ENCODE measurements at regions not wholly inside any gene's neighbourhood (a gene's known extent, or its start where the extent isn't known, plus 50 kb on each side); places are given as distances from the start of the nearest gene placed in this dataset.

DNA sequence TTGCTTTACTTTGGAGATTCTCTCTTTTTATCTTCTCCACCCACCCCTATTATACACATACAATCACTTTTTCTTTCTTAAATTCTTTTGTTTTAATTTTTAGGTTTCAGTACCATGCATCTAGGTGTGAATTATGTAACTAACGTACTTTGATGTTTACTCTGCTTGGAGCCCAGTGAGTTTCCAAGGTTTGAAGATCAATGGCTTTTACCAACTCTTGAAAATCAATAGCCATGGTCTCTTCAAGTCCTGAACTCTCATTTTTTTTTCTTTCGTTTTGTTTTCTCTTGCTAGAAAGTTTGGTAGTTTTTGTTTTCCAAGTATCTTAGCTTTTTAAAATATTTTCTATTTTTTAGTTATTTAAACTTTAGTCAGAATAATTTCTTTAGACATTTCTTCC, 417.2 kb downstream of the ZBBX start:
- no peak overlapping the region for H3K27ac ChIP-seq (ENCODE audit: low read depth, low read length)
- no peak for DNase-seq (ENCODE audit: low read depth, low spot score)
- TF ChIP-seq, protein P1, sequence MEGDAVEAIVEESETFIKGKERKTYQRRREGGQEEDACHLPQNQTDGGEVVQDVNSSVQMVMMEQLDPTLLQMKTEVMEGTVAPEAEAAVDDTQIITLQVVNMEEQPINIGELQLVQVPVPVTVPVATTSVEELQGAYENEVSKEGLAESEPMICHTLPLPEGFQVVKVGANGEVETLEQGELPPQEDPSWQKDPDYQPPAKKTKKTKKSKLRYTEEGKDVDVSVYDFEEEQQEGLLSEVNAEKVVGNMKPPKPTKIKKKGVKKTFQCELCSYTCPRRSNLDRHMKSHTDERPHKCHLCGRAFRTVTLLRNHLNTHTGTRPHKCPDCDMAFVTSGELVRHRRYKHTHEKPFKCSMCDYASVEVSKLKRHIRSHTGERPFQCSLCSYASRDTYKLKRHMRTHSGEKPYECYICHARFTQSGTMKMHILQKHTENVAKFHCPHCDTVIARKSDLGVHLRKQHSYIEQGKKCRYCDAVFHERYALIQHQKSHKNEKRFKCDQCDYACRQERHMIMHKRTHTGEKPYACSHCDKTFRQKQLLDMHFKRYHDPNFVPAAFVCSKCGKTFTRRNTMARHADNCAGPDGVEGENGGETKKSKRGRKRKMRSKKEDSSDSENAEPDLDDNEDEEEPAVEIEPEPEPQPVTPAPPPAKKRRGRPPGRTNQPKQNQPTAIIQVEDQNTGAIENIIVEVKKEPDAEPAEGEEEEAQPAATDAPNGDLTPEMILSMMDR (IDR thresholded peaks at IDR 0.05; ENCODE audit: low read depth, low read length), result no peak
- H3K4me3 ChIP-seq (ENCODE audit: low read depth, low read length), result no peak overlapping the region
- no peaks in the 10 kb centered on the region for H3K27me3 ChIP-seq (ENCODE audit: control insufficient read depth, insufficient read depth, low read length)
- ChIA-PET CTCF (no interaction called here), POLR2A (no interaction called here)
- H3K9me3 ChIP-seq (ENCODE audit: control insufficient read depth, insufficient read depth, low read length), result no peaks in the 10 kb centered on the region

DNA sequence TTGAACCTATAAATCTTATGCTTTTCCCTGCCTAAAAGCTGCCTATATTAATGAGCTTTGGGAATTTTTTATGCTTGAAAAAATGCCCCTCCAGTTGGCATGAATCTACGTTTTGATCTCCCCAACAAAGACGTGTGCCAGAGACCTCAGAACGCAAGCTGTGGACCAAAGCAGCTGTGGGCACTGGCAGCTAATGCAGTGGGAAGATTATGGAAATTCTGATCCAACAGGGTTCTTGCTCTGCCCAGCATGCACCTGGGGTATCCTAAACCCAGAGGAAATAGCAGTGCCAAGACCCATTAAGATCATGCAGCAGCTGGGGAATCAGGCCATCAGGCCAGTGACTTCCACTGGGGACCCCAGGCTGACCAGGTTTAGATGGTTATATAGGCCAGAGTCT, 423.0 kb downstream of the ZBBX start:
- H3K9me3 ChIP-seq (ENCODE audit: control insufficient read depth, insufficient read depth, low read length), result no peaks in the 10 kb centered on the region
- DNase-seq (ENCODE audit: low read depth, low spot score), result no peak
- ChIA-PET POLR2A (no interaction called here), CTCF (no interaction called here)
- H3K27me3 ChIP-seq (ENCODE audit: control insufficient read depth, insufficient read depth, low read length), result no peaks in the 10 kb centered on the region
- no peak overlapping the region for H3K4me3 ChIP-seq (ENCODE audit: low read depth, low read length)
- TF ChIP-seq, protein P1 (IDR thresholded peaks at IDR 0.05; ENCODE audit: low read depth, low read length), result no peak
- no peak overlapping the region for H3K27ac ChIP-seq (ENCODE audit: low read depth, low read length)

DNA sequence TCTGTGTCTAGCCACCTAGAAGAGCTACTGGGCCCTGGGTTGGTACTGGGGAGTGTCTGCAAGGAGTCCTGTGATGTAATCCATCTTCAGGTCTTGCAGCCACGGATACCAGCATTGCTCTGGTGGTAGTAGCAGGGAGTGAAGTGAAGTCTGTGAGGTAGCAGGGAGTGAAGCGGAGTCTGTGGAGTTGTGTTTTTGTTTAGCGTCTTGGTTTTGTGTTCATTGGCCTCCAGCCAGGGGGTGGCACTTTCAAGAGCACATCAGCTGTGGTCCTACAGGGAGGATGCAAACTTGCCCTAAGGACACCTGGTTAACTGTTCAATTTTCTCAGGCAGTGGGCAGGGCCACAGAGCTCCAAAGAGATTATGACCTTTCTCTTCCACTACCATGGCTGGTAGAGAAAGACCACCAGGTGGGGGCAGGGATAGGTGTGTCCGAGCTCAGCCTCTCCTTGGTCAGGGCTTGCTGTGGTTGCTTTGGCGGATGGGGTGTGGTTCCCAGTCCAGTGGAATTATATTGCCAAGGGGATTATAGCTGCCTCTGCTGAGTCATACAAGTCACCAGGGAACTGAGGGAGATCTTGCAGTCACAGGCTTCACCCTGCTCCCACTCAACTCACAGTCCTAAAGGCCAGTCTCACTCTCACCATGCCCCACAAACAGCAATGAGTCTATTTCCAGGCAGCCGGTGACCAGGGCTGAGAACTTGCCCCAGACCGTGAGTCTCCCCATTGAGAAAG, 424.7 kb downstream of the ZBBX start:
- Histone ChIP-seq H3K27me3 (ENCODE audit: control insufficient read depth, insufficient read depth, low read length) (no peaks in the 10 kb centered on the region), H3K4me3 (ENCODE audit: low read depth, low read length) (no peak overlapping the region), H3K9me3 (ENCODE audit: control insufficient read depth, insufficient read depth, low read length) (no peaks in the 10 kb centered on the region), H3K27ac (ENCODE audit: low read depth, low read length) (no peak overlapping the region)
- TF ChIP-seq, protein P1 (IDR thresholded peaks at IDR 0.05; ENCODE audit: low read depth, low read length), result no peak
- DNase-seq (ENCODE audit: low read depth, low spot score), result no peak
- ChIA-PET CTCF (no interaction called here), POLR2A (no interaction called here)

DNA sequence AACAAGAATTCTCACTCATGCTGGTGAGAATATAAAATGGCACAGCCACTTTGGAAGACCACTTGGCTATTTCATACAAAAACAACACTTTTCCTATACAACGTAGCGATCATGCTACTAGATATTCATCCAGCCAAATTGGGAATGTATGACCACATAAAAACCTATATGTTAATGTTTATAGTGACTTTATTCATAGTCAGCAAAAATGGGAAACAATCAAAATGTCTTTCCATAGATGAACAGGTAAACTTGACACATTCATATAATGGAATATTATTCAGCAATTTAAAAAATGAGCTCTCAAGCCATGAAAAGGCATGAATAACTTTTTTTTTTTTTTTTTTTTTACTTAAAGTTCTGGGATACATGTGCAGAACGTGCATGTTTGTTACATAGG, 445.2 kb downstream of the ZBBX start:
- ChIA-PET POLR2A (no interaction called here), CTCF (interaction anchor here (0.6 kb wide), 1 partner anchor 301 kb away, joined by 3 read pairs; no protein-coding TSS in a partner anchor)
- TF ChIP-seq, protein P1 (IDR thresholded peaks at IDR 0.05; ENCODE audit: low read depth, low read length), result no peak
- Histone ChIP-seq H3K27me3 (ENCODE audit: control insufficient read depth, insufficient read depth, low read length) (no peaks in the 10 kb centered on the region), H3K9me3 (ENCODE audit: control insufficient read depth, insufficient read depth, low read length) (peaks cover 3% of the 10 kb centered on the region; the same call in 1 of the 2 replicates), H3K27ac (ENCODE audit: low read depth, low read length) (no peak overlapping the region), H3K4me3 (ENCODE audit: low read depth, low read length) (no peak overlapping the region)
- DNase-seq (ENCODE audit: low read depth, low spot score), result no peak

DNA sequence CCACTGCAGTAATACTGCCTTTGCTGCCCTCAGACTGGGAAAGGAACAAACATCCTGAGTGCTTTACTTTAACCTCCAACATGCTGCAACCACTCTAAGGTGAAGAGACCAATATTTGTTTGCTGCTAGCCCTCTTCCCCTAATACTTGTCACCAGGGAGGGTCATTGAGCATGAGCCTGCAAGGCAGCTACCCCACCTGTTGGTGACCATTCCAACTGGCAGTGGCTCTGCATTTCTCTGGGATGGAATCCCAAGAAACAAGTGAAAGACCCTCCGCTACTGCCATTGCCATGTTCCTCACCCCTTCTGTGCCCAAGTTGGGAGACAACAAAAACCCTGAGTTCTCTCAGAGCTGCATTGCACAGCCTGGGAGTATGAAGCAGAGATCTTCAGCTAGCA, 462.7 kb downstream of the ZBBX start:
- ChIA-PET CTCF (no interaction called here), POLR2A (no interaction called here)
- TF ChIP-seq, protein P1 (IDR thresholded peaks at IDR 0.05; ENCODE audit: low read depth, low read length), result no peak
- H3K27me3 ChIP-seq (ENCODE audit: control insufficient read depth, insufficient read depth, low read length), result no peaks in the 10 kb centered on the region
- no peak overlapping the region for H3K27ac ChIP-seq (ENCODE audit: low read depth, low read length)
- H3K4me3 ChIP-seq (ENCODE audit: low read depth, low read length), result no peak overlapping the region
- no peaks in the 10 kb centered on the region; the same call in 1 of the 2 replicates for H3K9me3 ChIP-seq (ENCODE audit: control insufficient read depth, insufficient read depth, low read length)
- no peak for DNase-seq (ENCODE audit: low read depth, low spot score)

Measured in AG04450 (cell line).